ENCODE measurements at regions not wholly inside any gene's neighbourhood (a gene's known extent, or its start where the extent isn't known, plus 50 kb on each side); places are given as distances from the start of the nearest gene placed in this dataset.

DNA sequence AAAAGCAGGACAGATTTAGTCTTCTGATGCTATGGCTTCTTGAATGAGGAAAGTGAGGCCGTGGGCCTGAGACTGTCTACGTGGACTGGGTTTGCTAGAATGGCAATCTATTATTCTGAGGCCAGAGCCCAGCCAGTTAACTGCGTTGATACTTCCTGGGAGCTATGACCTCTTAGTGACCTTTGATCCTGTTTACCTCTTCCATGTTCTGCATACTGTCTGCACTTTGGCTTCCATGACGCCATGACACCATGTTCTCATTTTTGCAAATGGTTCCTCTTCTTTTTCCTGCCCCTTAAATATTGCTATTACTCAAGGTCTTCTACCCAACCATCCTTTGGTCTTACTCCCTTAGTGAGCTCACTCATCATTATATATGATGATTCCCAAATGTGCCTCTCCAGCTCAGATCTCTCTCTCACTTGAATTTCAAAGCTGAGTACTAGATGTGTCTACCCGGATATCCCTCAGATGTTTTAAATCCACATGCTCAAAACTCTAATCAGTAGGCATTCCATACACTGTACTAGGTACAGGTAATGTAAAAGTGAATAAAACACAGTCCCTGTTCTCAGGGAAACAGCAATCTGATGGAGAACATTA is 66.1 kb upstream of the ATP1A1 start:
- no peak for DNase-seq
- no peaks in the 10 kb centered on the region for H3K27me3 ChIP-seq (ENCODE audit: control insufficient read depth, insufficient read depth, low read length)
- no peaks in the 10 kb centered on the region for H3K79me1 ChIP-seq (ENCODE audit: low read depth in 1 of 2, low read length in 2 of 2)
- H3K4me1 ChIP-seq (ENCODE audit: control insufficient read depth, insufficient read depth, low read length) = no peaks in the 10 kb centered on the region
- in situ Hi-C loops (cut with MboI; ENCODE audit: low sequenced_read_pairs) = no loop called here
- H3K4ac ChIP-seq (ENCODE audit: low read depth, low read length) = no peak overlapping the region
- ATAC-seq (ENCODE audit: low read depth) = no peak
- H2BK15ac ChIP-seq (ENCODE audit: low read depth, low read length) = no peak overlapping the region
- no peak overlapping the region for H3K9ac ChIP-seq (ENCODE audit: low read depth, low read length)
- H4K91ac ChIP-seq (ENCODE audit: insufficient read depth, low read depth, low read length) = no peak overlapping the region
- H3K27ac ChIP-seq (ENCODE audit: insufficient read depth, low read length) = no peak overlapping the region
- intact Hi-C loops (cut with micrococcal nuclease) = no loop called here
- no peaks in the 10 kb centered on the region for H3K9me3 ChIP-seq (ENCODE audit: control insufficient read depth, insufficient read depth, low read length)
- no peak overlapping the region for H3K23ac ChIP-seq (ENCODE audit: low read depth, low read length)
- no peak overlapping the region for H2BK120ac ChIP-seq (ENCODE audit: low read depth, low read length)
- H2AFZ ChIP-seq (replicated peaks; ENCODE audit: low read length, poor library complexity) = no peak overlapping the region
- TF ChIP-seq SMC3 (IDR thresholded peaks at IDR 0.05; ENCODE audit: low read depth, low read length) (no peak), MAZ (IDR thresholded peaks at IDR 0.05; ENCODE audit: borderline replicate concordance, low read depth, low read length) (no peak), RCOR1 (IDR thresholded peaks at IDR 0.05; ENCODE audit: insufficient replicate concordance, low read length) (no peak)
- H3K4me2 ChIP-seq (ENCODE audit: low read depth, low read length) = no peak overlapping the region
- no peak overlapping the region for H2AK9ac ChIP-seq (replicated peaks; ENCODE audit: low read depth, low read length, poor library complexity)
- BruUV-seq (replicated peaks) = no TSS peak
- dilution Hi-C loops (cut with HindIII; ENCODE audit: low sequenced_read_pairs, unreplicated experiment) = no loop called here
- H4K20me1 ChIP-seq (ENCODE audit: insufficient read depth, low read length) = no peaks in the 10 kb centered on the region
- H3K4me3 ChIP-seq (ENCODE audit: insufficient read depth, low read depth, low read length) = no peak overlapping the region
- H3K18ac ChIP-seq (ENCODE audit: low read depth, low read length) = no peak overlapping the region
- CTCF ChIA-PET = no interaction called here
- POLR2A ChIA-PET (ENCODE audit: unreplicated experiment) = no interaction called here
- H3K56ac ChIP-seq (ENCODE audit: extremely low read depth, insufficient read depth, low read length) = no peak overlapping the region
- WGBS, 2 experiments (ENCODE audit: extremely low coverage in 2 of 2, insufficient read length in 1 of 2) = 48% methylated on average over 2 of the region's 5 CpGs; no CpG with 5 or more reads in 1 of the 2 experiments
- no peak overlapping the region for H4K5ac ChIP-seq (ENCODE audit: low read depth, low read length)
- H3K9me1 ChIP-seq (ENCODE audit: insufficient read depth, low read length) = no peaks in the 10 kb centered on the region
- no peak overlapping the region for H2AK5ac ChIP-seq (ENCODE audit: low read depth, low read length)
- H3K36me3 ChIP-seq (ENCODE audit: control insufficient read depth, insufficient read depth, low read length) = no peaks in the 10 kb centered on the region
- no peak overlapping the region for H4K8ac ChIP-seq (ENCODE audit: low read depth in 2 of 2, low read length in 2 of 2)
- H2BK5ac ChIP-seq (ENCODE audit: low read depth, low read length, poor library complexity, severe bottlenecking) = no peak overlapping the region
- no peak overlapping the region for H3K14ac ChIP-seq (replicated peaks; ENCODE audit: low read depth, low read length)
- H2BK20ac ChIP-seq (ENCODE audit: low read depth, low read length) = no peak overlapping the region
